Kidney epithelial cell (primary cell): ENCODE measurements at regions not wholly inside any gene's neighbourhood (a gene's known extent, or its start where the extent isn't known, plus 50 kb on each side); places are given as distances from the start of the nearest gene placed in this dataset.
A peak's percentile ranks its signal among the peaks of the same experiment; 100 is the strongest.

Experiments
- DNase-seq: peaks from one replicate; pipeline ENCODE4 v3.0.0-alpha.2; 2010; ENCODE audit warnings: low read depth
- H3K27me3 ChIP-seq: 2 replicates; pipeline ENCODE4 v1.6.0; 2011; ENCODE audit warnings: low read length; ENCODE audit not compliant: control insufficient read depth, insufficient read depth
- H3K36me3 ChIP-seq: 2 replicates; pipeline ENCODE4 v1.5.1; 2011; ENCODE audit warnings: low read length; ENCODE audit not compliant: control insufficient read depth, insufficient read depth
- H3K4me3 ChIP-seq: 2 replicates; pipeline ENCODE4 v1.5.1; 2011; ENCODE audit warnings: low read depth, mild to moderate bottlenecking, control low read depth, low read length
- CTCF ChIP-seq: IDR thresholded peaks from 2 replicates; pipeline ENCODE4 v1.5.1; 2011; ENCODE audit warnings: mild to moderate bottlenecking, moderate library complexity, low read length, control low read depth, inconsistent platforms; ENCODE audit not compliant: insufficient read depth, poor library complexity, severe bottlenecking

GRCh38 chr12:124660851-124661250 lies 93.4 kb upstream of the NCOR2 start:
- no peak for DNase-seq
- Histone ChIP-seq H3K36me3 (no peaks in the 10 kb centered on the region), H3K27me3 (peaks cover 2% of the 10 kb centered on the region), H3K4me3 (no peak overlapping the region)
- no peak for TF ChIP-seq CTCF

GRCh38 chr12:124658806-124659402 lies 91.5 kb upstream of the NCOR2 start:
- no peak for TF ChIP-seq CTCF
- Histone ChIP-seq H3K27me3 (peaks cover 2% of the 10 kb centered on the region), H3K4me3 (no peak overlapping the region), H3K36me3 (no peaks in the 10 kb centered on the region)
- DNase-seq, result no peak

GRCh38 chr12:124658302-124658701 lies 90.9 kb upstream of the NCOR2 start:
- Histone ChIP-seq H3K36me3 (no peaks in the 10 kb centered on the region), H3K27me3 (peaks cover 2% of the 10 kb centered on the region), H3K4me3 (no peak overlapping the region)
- no peak for TF ChIP-seq CTCF
- no peak for DNase-seq

- Histone ChIP-seq H3K36me3 (no peaks in the 10 kb centered on the region), H3K27me3 (peaks cover 2% of the 10 kb centered on the region), H3K4me3 (no peak overlapping the region)
- DNase-seq, result no peak
- TF ChIP-seq CTCF, result no peak
Observed at GRCh38 chr12:124656947-124657434, 89.6 kb upstream of the NCOR2 start.

- DNase-seq, result no peak
- no peak overlapping the region for H3K4me3 ChIP-seq
Observed at GRCh38 chr12:124655698-124656516, 88.5 kb upstream of the NCOR2 start.

More at GRCh38 chr12:124655698-124656516, 88.5 kb upstream of the NCOR2 start:
- Histone ChIP-seq H3K27me3 (peaks cover 2% of the 10 kb centered on the region), H3K36me3 (no peaks in the 10 kb centered on the region)
- peak; percentile 13 for TF ChIP-seq CTCF
